GM19238 (cell line): ENCODE measurements at regions not wholly inside any gene's neighbourhood (a gene's known extent, or its start where the extent isn't known, plus 50 kb on each side); places are given as distances from the start of the nearest gene placed in this dataset.

Source experiments
- DNase-seq: peaks from one replicate; pipeline ENCODE4 v3.0.0; 2011; ENCODE audit warnings: low spot score; ENCODE audit not compliant: insufficient read length

DNA sequence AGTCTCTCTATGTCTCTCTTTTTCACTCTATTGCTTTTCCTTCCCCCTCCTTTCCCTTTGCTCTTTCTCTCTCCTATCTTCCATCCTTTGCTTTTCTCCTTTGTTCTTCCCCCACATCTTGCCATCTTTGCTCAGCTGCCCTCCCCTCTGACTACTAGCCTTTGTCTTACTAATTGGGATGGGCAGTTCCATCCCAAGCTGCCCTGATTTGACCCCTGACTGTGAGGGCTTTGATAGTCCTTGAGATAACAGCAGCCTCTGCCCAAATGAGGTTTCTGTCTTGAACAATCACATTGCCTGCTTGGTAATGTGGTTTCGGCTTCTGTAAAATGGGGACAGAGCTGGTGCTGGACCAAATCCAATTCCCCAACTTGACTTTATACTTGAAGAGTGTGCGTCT, 327.7 kb downstream of the DHX35 start:
- no peak for DNase-seq

GRCh38 chr20:39289316-39289715, 327.2 kb downstream of the DHX35 start:
- DNase-seq = peak; percentile 20

DNA sequence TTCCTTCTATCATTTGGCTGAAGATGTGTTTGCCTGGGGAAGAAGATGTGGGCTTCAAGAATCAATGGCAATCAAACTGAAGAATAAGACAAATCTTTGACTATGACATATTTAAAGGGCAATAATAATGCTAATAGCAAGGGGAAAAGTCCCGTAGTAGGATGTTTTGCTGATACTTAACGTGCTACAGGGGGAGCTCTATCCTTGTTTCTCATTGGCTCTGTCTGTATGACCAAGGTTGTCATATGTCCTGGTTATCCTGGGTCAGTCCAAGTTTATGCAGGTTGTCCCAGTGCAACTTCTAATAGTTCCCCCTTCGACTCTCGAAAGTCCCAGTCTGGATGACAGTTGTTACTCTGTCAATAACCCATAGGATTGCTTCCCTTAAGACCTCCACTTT, 321.3 kb downstream of the DHX35 start:
- no peak for DNase-seq

- DNase-seq = no peak
These were observed 320.5 kb downstream of the DHX35 start for GRCh38 chr20:39282619-39283092.

- DNase-seq = no peak
These were observed 318.7 kb downstream of the DHX35 start for GRCh38 chr20:39280875-39281274.

DNA sequence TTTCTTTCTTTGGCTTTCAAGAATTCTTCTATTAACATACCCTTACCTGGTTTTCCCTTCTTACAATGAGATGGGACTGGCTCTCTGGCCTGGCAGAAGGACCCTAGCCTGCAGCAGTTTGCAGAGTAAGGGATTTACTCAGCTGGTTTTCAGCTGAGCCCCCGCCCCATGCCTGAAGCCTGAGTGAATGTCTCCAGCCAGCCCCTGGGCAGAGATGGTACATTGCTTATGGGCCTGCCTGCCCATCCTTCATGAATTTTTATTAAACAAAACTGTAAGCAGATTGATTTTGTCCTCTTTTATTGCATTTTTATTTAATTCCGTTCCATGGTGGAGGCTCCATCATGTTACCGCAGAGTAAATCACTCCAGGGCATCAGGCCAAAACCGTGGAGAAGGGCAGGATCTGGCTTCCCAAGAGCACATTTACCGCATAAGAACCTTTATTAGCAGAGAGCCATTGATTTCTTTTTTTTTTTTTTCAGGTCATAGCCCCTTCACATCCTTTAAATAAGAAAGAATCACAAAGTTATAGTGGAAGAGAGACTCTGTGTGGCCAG, 316.2 kb downstream of the DHX35 start:
- DNase-seq = no peak

DNA sequence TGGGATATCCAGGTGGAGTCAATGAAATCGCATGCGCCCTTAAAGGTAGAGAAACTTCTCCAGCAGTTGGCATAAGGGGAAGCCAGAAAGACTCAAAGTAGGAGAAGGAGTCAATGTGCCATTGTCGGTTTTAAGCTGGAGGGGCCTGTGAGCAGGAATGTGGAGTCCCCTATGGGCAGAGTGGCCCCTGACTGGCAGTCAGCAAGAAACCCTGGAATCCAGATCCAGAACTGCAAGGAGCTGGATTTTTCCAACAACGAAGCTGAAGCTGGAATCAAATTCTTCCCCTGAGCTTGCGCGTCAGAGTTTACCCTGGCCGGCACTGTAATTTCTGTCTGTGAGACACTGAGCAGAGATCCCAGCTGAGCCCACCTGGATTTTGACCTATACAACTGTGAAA, 315.0 kb downstream of the DHX35 start:
- DNase-seq = no peak

DNA sequence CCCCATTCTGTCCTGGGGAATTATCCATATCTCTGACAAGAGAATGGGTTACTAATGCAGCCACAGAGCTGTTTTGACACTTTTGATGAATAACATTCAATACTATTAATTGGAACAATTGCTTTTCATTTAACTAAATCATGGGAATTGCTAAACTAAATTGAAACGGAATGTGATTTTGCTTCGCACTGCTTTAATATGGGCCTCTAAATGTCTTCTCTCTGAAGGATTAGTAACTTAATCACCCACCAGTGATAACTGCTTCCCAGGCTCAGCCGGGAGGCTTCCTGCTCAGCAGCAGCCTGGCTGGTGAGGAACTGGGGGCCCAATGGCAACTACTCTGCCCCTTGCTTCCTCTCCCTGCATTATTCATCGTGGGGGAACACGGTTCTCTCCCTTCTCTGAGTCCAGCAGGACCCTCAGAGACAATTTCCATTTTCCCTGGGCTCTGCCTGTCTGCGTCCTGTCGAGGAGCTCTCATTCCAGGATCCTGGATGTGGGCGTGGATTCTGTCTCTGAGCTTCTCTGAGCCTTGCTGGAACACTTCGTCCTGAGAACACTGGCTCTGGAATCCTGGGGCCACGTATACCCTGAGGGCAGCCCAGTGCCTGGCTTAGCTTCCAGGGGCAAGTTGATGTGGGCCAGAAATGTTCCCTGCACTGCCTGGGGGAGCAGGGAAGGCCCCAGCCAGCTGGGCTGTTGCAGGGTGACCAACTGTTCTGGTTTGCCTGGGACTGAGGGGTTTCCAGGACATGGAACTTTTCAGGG, 308.9 kb downstream of the DHX35 start:
- DNase-seq = no peak

DNA sequence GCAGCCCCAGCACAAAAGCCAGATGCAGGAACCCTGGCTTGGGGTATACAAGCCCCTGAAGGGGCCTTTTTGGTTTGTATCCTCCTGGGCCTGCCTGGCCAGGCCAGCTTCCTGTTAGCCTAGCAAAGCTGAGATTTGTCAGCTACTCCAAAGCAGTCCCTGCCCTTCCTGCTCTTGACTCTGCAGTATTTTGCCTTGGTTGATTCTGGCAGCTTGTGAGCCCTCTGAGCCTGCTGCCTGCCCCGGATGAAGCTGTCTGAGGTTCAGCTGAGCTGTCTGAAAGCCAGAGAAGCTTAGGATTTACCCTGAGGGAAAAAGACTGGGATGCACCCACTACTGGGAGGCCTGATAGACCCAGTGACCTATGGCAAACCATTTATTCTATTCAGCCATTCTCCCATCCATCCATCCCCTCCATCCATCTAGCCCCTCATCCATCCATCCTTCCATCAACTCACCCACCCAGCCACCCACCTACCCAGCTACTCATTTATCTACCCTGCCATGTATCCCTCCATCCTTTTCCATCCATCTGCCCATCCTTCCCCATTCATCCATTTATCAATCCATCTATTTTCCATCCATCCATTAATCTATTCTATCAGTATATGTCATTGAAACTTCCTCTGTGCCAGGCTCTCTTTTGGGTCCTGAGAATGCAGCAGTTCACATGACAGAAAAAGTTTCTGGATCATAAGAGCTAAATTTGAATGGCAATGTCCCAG, 307.5 kb downstream of the DHX35 start:
- DNase-seq = no peak

- peak; percentile 44 for DNase-seq
These were observed 306.9 kb downstream of the DHX35 start for GRCh38 chr20:39268981-39269461.

DNA sequence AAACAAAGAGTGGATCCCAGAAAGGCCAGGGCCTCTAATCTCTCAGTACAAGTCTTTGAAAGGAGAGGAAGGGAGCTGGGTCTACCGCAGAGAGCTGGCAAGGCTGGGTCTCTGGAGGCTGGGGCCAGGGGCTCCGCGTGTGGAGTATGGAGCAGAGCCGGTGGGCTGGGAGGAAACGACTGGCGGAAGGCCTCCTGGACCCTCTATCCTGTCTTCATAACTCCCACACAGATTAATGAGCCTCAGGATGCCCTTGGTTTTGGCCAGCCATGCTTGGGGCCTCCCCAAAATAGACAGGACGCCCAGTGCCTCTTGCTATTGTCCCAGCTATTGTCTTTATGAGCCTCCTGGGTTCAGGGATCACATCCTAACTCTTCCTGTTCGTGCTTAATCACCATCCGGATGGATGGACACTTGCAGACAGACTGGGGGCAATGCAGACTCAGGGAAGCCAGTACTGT, 306.4 kb downstream of the DHX35 start:
- no peak for DNase-seq

GRCh38 chr20:39266989-39267388, 304.8 kb downstream of the DHX35 start:
- DNase-seq = no peak

- DNase-seq = peak; percentile 39
These were observed 302.5 kb downstream of the DHX35 start for GRCh38 chr20:39264506-39265172.

DNA sequence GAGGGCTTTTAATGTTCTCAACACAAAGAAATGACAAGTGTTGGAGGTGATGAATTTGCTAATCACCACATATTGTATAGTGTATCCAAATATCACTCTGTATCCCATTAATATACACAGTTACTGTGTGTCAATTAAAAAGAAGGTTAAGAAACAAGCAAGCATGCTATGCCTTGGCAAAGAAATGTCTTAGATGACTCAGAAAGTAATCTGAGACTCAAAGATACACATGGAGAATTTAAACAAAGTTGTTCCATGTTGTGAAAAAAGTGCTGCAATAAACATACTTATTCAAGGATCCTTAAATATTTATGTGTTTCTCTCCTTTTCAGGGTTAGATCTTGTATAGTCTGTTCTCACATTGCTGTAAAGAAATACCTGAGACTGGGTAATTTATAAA, 300.9 kb downstream of the DHX35 start:
- no peak for DNase-seq

- no peak for DNase-seq
These were observed 297.7 kb downstream of the DHX35 start for GRCh38 chr20:39259808-39260207.

- no peak for DNase-seq
These were observed 297.1 kb downstream of the DHX35 start for GRCh38 chr20:39259010-39259803.

GRCh38 chr20:39258253-39258652, 296.1 kb downstream of the DHX35 start:
- no peak for DNase-seq

GRCh38 chr20:39253051-39253755, 291.1 kb downstream of the DHX35 start:
- DNase-seq = no peak

DNA sequence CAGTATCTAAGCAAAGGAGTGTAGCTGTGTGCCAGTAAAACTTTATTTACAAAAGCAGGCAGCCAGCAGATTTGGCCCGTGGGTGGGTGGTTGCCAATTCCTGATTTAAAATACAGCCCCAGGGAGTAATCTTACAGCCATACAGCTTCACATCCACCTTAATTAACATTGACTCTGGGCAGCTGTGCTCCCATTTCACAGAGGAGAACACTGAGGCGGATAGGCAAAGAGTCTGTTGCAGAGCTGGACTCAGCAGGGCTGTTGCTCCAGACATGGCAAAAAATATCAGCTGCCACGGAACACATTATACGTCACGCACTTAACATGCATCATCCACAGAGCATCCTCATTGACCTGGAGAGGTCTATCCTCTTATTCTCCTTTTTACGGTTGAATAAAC, 289.9 kb downstream of the DHX35 start:
- DNase-seq = no peak

DNA sequence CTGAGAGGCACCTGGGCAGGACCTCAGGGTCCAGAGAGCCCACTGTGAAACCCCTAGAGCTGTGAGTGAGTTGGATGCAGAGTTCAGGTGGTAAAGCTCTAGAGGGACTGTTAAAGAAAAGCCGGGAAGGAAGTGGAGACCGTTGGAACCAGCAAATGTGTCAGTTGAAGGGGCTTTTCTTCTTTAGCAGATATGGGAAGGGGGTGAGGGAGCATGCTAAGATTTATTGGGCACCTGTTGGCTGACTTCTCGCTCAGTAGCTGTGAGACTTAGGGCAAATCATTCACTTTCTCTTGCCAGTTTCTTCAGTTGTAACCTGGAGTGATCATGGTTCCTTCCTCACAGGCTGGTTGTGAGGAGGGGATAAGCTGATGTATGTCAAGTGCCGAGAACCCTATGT, 287.7 kb downstream of the DHX35 start:
- no peak for DNase-seq
